Fibroblast of lung (primary cell): ENCODE measurements at regions not wholly inside any gene's neighbourhood (a gene's known extent, or its start where the extent isn't known, plus 50 kb on each side); places are given as distances from the start of the nearest gene placed in this dataset.

Source experiments
- EZH2 ChIP-seq: IDR thresholded peaks from 2 replicates; pipeline ENCODE4 v1.5.1; 2012; ENCODE audit warnings: low read length, control low read depth, mild to moderate bottlenecking; ENCODE audit errors: missing control alignments
- TF ChIP-seq, protein P1 (sequence below), 2 donors: IDR thresholded peaks in 1 of 2; conservative IDR thresholded peaks in 1 of 2; 1 replicate in 1 of 2; 2 replicates in 1 of 2; pipeline ENCODE4 v1.5.1; 2011 to 2012; ENCODE audit warnings: low read length in 2 of 2, control low read depth in 1 of 2, inconsistent platforms in 1 of 2, low read depth in 1 of 2, mild to moderate bottlenecking in 1 of 2

DNA sequence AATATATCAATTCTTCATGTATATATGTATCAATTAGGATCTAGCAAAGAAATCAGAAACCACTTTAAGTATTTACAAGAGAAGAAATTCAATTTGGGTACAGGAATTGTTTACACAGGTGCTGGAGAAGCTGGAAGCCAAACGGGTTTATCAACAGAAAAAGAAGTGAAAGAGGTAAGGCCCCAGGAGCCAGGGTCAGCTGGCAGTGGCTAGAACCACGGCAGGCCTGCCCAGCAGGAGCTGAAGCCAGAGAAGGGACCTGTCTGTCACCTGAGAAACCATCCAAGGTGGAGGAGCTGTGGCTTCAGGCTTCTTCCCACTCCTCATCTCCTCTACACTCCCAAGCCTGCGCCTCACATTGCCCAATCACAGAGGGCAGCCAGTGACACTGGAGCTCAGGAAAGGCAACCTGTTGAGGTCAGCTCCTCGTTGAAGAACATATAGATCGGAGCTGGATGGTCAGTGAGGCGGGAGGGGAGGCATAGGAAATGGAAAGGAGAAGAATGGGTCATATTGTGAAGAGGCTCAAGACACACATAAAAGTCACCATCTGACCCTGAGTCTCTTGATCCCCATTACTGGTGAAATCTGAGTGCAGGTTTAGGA lies 182.6 kb downstream of the REEP3 start:
- TF ChIP-seq, protein P1, sequence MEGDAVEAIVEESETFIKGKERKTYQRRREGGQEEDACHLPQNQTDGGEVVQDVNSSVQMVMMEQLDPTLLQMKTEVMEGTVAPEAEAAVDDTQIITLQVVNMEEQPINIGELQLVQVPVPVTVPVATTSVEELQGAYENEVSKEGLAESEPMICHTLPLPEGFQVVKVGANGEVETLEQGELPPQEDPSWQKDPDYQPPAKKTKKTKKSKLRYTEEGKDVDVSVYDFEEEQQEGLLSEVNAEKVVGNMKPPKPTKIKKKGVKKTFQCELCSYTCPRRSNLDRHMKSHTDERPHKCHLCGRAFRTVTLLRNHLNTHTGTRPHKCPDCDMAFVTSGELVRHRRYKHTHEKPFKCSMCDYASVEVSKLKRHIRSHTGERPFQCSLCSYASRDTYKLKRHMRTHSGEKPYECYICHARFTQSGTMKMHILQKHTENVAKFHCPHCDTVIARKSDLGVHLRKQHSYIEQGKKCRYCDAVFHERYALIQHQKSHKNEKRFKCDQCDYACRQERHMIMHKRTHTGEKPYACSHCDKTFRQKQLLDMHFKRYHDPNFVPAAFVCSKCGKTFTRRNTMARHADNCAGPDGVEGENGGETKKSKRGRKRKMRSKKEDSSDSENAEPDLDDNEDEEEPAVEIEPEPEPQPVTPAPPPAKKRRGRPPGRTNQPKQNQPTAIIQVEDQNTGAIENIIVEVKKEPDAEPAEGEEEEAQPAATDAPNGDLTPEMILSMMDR (conservative IDR thresholded peaks at IDR 0.05 in 1 of 2, IDR thresholded peaks at IDR 0.05 in 1 of 2; ENCODE audit: low read depth in 1 of 2, low read length in 2 of 2): no peak
- no peak for TF ChIP-seq EZH2
